Ascending aorta (tissue), 2 donors: ENCODE measurements at regions not wholly inside any gene's neighbourhood (a gene's known extent, or its start where the extent isn't known, plus 50 kb on each side); places are given as distances from the start of the nearest gene placed in this dataset.
A peak's percentile ranks its signal among the peaks of the same experiment; 100 is the strongest.
"Not testable (repeated sequence)": the region's sequence is repeated elsewhere in the genome, so short reads cannot be mapped to it uniquely, and the experiment has no call there.

Source experiments
- DNase-seq, 2 donors: peaks; one replicate each; pipeline ENCODE4 v3.0.0-alpha.2; 2019; ENCODE audit warnings: low spot score in 2 of 2
- H3K27ac ChIP-seq, 2 donors: fragments of 200-600 bp; sonication (generic); one replicate each; pipeline ENCODE4 v1.5.1; 2016 to 2017; ENCODE audit warnings: mild to moderate bottlenecking in 1 of 2
- H3K27me3 ChIP-seq: fragments of 200-600 bp; sonication (generic); one replicate; pipeline ENCODE4 v1.5.1; 2017
- H3K36me3 ChIP-seq, 2 donors: fragments of 200-600 bp; sonication (generic); one replicate each; pipeline ENCODE4 v1.5.1; 2016
- H3K4me1 ChIP-seq, 2 donors: fragments of 200-600 bp; sonication (generic); one replicate each; pipeline ENCODE4 v1.5.1; 2016 to 2017; ENCODE audit warnings: mild to moderate bottlenecking in 1 of 2
- H3K4me3 ChIP-seq, 2 donors: fragments of 200-600 bp; sonication (generic); one replicate each; pipeline ENCODE4 v1.5.1; 2016 to 2017; ENCODE audit warnings: mild to moderate bottlenecking in 1 of 2
- H3K9me3 ChIP-seq, 2 donors: fragments of 200-600 bp; sonication (generic); one replicate each; pipeline ENCODE4 v1.5.1; 2016
- CTCF ChIP-seq, 3 experiments: fragments of 200-600 bp in 2 of 3; fragments of 450-650 bp in 1 of 3; sonication (generic) in 2 of 3; IDR thresholded peaks; one replicate each; pipeline ENCODE4 v1.5.1; 2016 to 2019; ENCODE audit warnings: antibody characterized with exemption in 3 of 3, mild to moderate bottlenecking in 1 of 3, moderate library complexity in 1 of 3
- intact Hi-C: fragments of 100-400 bp; cut with DNase I; formaldehyde crosslinking; loops from one replicate; pipeline ENCODE4 v1.15.1; 2023

DNA sequence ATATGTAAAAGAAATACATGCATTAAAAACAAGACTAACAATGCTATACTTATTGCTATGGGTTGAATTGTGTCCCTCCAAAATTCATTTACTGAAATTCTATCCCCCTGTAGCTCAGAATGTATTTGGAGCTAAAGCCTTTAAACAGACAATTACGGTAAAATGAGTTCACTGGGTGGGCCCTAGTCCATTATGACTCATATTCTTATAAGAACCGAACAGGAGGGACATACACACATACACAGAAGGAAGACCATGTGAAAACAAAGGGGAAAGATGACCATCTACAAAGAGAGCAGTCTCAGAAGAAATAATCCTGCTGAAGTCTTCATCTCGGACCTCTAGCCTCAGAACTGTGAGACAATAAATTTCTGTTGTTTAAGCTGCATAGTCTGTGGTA, 77.1 kb upstream of the ANKS1B start:
- Histone ChIP-seq H3K36me3 (peaks cover 19 to 50% of the 10 kb centered on the region in 2 donors), H3K4me1 (no peaks in the 10 kb centered on the region), H3K27ac (no peak overlapping the region), H3K4me3 (no peak overlapping the region), H3K27me3 (no peaks in the 10 kb centered on the region), H3K9me3 (peaks cover 0 to 4% of the 10 kb centered on the region in 2 donors)
- TF ChIP-seq CTCF (IDR thresholded peaks at IDR 0.05) = no peak
- intact Hi-C loops = no loop called here
- no peak for DNase-seq

GRCh38 chr12:100058482-100059029, 73.8 kb upstream of the ANKS1B start:
- Histone ChIP-seq H3K4me1 (no peaks in the 10 kb centered on the region), H3K9me3 (no peaks in the 10 kb centered on the region), H3K4me3 (no peak overlapping the region), H3K27ac (peak overlapping the region in 1 of 2 donors; percentile 20), H3K36me3 (peaks cover 27 to 57% of the 10 kb centered on the region in 2 donors), H3K27me3 (no peaks in the 10 kb centered on the region)
- DNase-seq = no peak
- intact Hi-C loops = loop anchor here (2.0 kb wide), 1 partner anchor 142 kb away; the partner anchor contains the start of gene ACTR6
- TF ChIP-seq CTCF (IDR thresholded peaks at IDR 0.05) = peak in 1 of 3 experiments; percentile 39

GRCh38 chr12:100046202-100046601, 61.5 kb upstream of the ANKS1B start:
- H3K27me3 ChIP-seq, DNase-seq, H3K27ac ChIP-seq, intact Hi-C loops, H3K4me1 ChIP-seq, H3K4me3 ChIP-seq, H3K9me3 ChIP-seq: not testable (repeated sequence)
- H3K36me3 ChIP-seq = peaks cover 29 to 42% of the 10 kb centered on the region in 2 donors

- Histone ChIP-seq H3K4me1 (no peaks in the 10 kb centered on the region), H3K27ac (no peak overlapping the region), H3K9me3 (no peaks in the 10 kb centered on the region), H3K36me3 (peaks cover 23 to 25% of the 10 kb centered on the region in 2 donors), H3K4me3 (no peak overlapping the region), H3K27me3 (no peaks in the 10 kb centered on the region)
- no peak for DNase-seq
- no peak for TF ChIP-seq CTCF (IDR thresholded peaks at IDR 0.05)
- intact Hi-C loops = loop anchor here (5.0 kb wide), 1 partner anchor 232 kb away; no protein-coding TSS in a partner anchor
Observed at GRCh38 chr12:100044266-100044665, 59.5 kb upstream of the ANKS1B start.

DNA sequence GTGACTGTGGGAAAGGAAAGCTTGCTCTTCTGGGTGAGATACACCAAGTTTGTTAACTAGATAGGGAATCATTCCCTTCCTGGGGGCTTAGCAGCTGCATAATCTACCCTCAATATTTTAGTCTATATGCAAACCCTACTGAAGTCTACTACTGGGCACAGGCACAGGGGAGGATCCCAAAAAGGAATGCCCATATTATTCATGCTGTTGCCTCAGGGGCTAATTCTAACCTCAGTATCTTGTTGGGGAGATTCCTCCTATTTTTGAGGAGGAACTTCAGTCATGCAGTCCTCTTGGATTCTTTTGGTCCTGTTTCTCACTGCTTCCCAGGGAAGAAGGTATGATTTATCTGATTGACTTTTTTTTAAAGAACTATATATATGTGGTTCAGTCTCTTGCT, 58.9 kb upstream of the ANKS1B start:
- Histone ChIP-seq H3K27ac (no peak overlapping the region), H3K4me1 (no peaks in the 10 kb centered on the region), H3K36me3 (peaks cover 23 to 28% of the 10 kb centered on the region in 2 donors), H3K27me3 (no peaks in the 10 kb centered on the region), H3K4me3 (no peak overlapping the region), H3K9me3 (no peaks in the 10 kb centered on the region)
- no peak for DNase-seq
- no peak for TF ChIP-seq CTCF (IDR thresholded peaks at IDR 0.05)
- intact Hi-C loops = loop anchor here (5.0 kb wide), 1 partner anchor 231 kb away; no protein-coding TSS in a partner anchor
